ENCODE measurements at regions not wholly inside any gene's neighbourhood (a gene's known extent, or its start where the extent isn't known, plus 50 kb on each side); places are given as distances from the start of the nearest gene placed in this dataset.

- Histone ChIP-seq H3K79me2 (ENCODE audit: control insufficient read depth, insufficient read depth, low read length, poor library complexity) (peaks cover 2% of the 10 kb centered on the region), H4K8ac (ENCODE audit: low read depth, low read length) (no peak overlapping the region)
- no peak for DNase-seq
Measured at GRCh38 chr2:236685979-236686520, 116.4 kb downstream of the ACKR3 start.

GRCh38 chr2:236686561-236686960, 116.9 kb downstream of the ACKR3 start:
- no peak overlapping the region for H2AFZ ChIP-seq (ENCODE audit: insufficient read depth, low read length, poor library complexity)
- DNase-seq = no peak
- H3K4ac ChIP-seq (ENCODE audit: low read depth, low read length) = no peak overlapping the region
- no peak overlapping the region for H2BK12ac ChIP-seq (ENCODE audit: low read length)
- H3K14ac ChIP-seq (ENCODE audit: low read length) = no peak overlapping the region
- WGBS (ENCODE audit: extremely low coverage, insufficient coverage, insufficient read length) = no CpG with 5 or more reads among the region's 2 CpGs
- H3K23ac ChIP-seq (ENCODE audit: low read length) = no peak overlapping the region
- H4K8ac ChIP-seq (ENCODE audit: low read depth, low read length) = no peak overlapping the region
- H3K18ac ChIP-seq (ENCODE audit: low read length) = no peak overlapping the region
- peaks cover 5% of the 10 kb centered on the region for H3K79me2 ChIP-seq (ENCODE audit: control insufficient read depth, insufficient read depth, low read length, poor library complexity)
- H4K91ac ChIP-seq (ENCODE audit: low read depth, low read length) = peak overlapping the region; percentile 22
- no peaks in the 10 kb centered on the region for H3K36me3 ChIP-seq (ENCODE audit: control insufficient read depth in 1 of 2, insufficient read depth in 2 of 2, low read length in 2 of 2)
- H3K9ac ChIP-seq (ENCODE audit: low read length) = no peak overlapping the region
- H3K4me3 ChIP-seq (ENCODE audit: low read depth, low read length) = no peak overlapping the region
- no peak overlapping the region for H2AK5ac ChIP-seq (ENCODE audit: low read length)
- peaks cover 22% of the 10 kb centered on the region for H3K79me1 ChIP-seq (ENCODE audit: low read length)
- H2BK5ac ChIP-seq (ENCODE audit: low read depth, low read length, poor library complexity) = no peak overlapping the region
- H3K27ac ChIP-seq (ENCODE audit: low read depth, low read length) = no peak overlapping the region
- H2BK120ac ChIP-seq (ENCODE audit: insufficient read depth, low read length, poor library complexity) = no peak overlapping the region
- no peak overlapping the region for H3K4me2 ChIP-seq (ENCODE audit: low read length)
- peaks cover 1% of the 10 kb centered on the region for H3K9me3 ChIP-seq (ENCODE audit: insufficient read depth, low read depth, low read length)
- no peak overlapping the region for H4K12ac ChIP-seq (ENCODE audit: low read depth, low read length)
- peaks cover 11 to 15% of the 10 kb centered on the region in 2 experiments for H3K4me1 ChIP-seq (ENCODE audit: control insufficient read depth in 1 of 2, insufficient read depth in 2 of 2, low read length in 2 of 2)
- no peaks in the 10 kb centered on the region for H3K27me3 ChIP-seq (ENCODE audit: insufficient read depth, low read length)

More at GRCh38 chr2:236685979-236686520, 116.4 kb downstream of the ACKR3 start:
- Histone ChIP-seq H3K4me3 (ENCODE audit: low read depth, low read length) (no peak overlapping the region), H3K9ac (ENCODE audit: low read length) (no peak overlapping the region), H4K12ac (ENCODE audit: low read depth, low read length) (no peak overlapping the region), H3K27me3 (ENCODE audit: insufficient read depth, low read length) (no peaks in the 10 kb centered on the region), H2BK5ac (ENCODE audit: low read depth, low read length, poor library complexity) (no peak overlapping the region), H3K4me1 (ENCODE audit: control insufficient read depth in 1 of 2, insufficient read depth in 2 of 2, low read length in 2 of 2) (peaks cover 7 to 12% of the 10 kb centered on the region in 2 experiments), H3K36me3 (ENCODE audit: control insufficient read depth in 1 of 2, insufficient read depth in 2 of 2, low read length in 2 of 2) (no peaks in the 10 kb centered on the region), H3K27ac (ENCODE audit: low read depth, low read length) (no peak overlapping the region), H2BK12ac (ENCODE audit: low read length) (peak overlapping the region; percentile 67), H4K91ac (ENCODE audit: low read depth, low read length) (peak overlapping the region; percentile 23), H3K9me3 (ENCODE audit: insufficient read depth, low read depth, low read length) (peaks cover 1% of the 10 kb centered on the region), H3K14ac (ENCODE audit: low read length) (peak overlapping the region; percentile 10), H2AFZ (ENCODE audit: insufficient read depth, low read length, poor library complexity) (no peak overlapping the region), H2AK5ac (ENCODE audit: low read length) (peak overlapping the region; percentile 76), H3K23ac (ENCODE audit: low read length) (no peak overlapping the region), H3K4ac (ENCODE audit: low read depth, low read length) (no peak overlapping the region), H3K4me2 (ENCODE audit: low read length) (no peak overlapping the region), H3K18ac (ENCODE audit: low read length) (peak overlapping the region; percentile 7), H3K79me1 (ENCODE audit: low read length) (peaks cover 18% of the 10 kb centered on the region), H2BK120ac (ENCODE audit: insufficient read depth, low read length, poor library complexity) (peak overlapping the region; percentile 15)
- WGBS (ENCODE audit: extremely low coverage, insufficient coverage, insufficient read length) = no CpG with 5 or more reads among the region's 11 CpGs

DNA sequence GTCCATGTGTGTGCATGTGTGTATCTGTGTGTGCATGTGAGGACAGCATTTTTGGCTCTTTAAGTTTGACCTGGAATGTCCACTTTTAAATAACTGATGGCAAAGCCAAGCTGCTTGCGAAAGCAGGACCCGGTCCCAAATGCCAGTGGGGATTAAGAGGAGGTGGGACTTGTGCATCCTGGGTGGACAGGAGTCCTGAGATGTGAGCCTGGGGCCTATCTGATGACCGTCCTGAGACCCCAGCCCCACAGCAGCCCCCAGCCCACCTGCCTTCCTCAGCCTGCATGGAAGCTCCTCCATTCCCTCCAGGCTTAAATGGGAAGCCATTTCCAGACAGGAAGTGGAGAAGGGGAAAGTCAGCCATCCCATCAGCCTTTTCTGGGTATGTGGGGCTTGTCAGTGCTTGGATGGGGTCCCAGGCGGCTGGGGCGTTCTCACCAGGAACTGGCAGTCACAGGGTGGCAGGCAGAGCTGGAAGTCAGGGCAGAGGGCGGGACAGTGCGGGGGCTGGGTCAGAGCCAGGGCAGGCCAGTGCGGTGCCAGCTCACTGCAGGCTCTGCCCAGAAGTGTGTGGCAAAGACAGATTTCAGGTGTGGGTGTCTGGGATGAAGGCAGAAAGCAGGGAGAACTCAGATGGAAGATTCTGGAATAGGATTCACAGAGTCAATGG, 117.8 kb downstream of the ACKR3 start:
- Histone ChIP-seq H3K4me2 (ENCODE audit: low read length) (no peak overlapping the region), H4K8ac (ENCODE audit: low read depth, low read length) (no peak overlapping the region), H2AK5ac (ENCODE audit: low read length) (peak overlapping the region; percentile 73), H3K9me3 (ENCODE audit: insufficient read depth, low read depth, low read length) (peaks cover 1% of the 10 kb centered on the region), H3K14ac (ENCODE audit: low read length) (no peak overlapping the region), H2AFZ (ENCODE audit: insufficient read depth, low read length, poor library complexity) (no peak overlapping the region), H4K91ac (ENCODE audit: low read depth, low read length) (peak overlapping the region; percentile 22), H3K27me3 (ENCODE audit: insufficient read depth, low read length) (no peaks in the 10 kb centered on the region), H3K4me1 (ENCODE audit: control insufficient read depth in 1 of 2, insufficient read depth in 2 of 2, low read length in 2 of 2) (peaks cover 17 to 22% of the 10 kb centered on the region in 2 experiments), H3K4me3 (ENCODE audit: low read depth, low read length) (no peak overlapping the region), H3K79me1 (ENCODE audit: low read length) (peaks cover 30% of the 10 kb centered on the region), H2BK120ac (ENCODE audit: insufficient read depth, low read length, poor library complexity) (peak overlapping the region; percentile 61), H3K18ac (ENCODE audit: low read length) (no peak overlapping the region), H3K9ac (ENCODE audit: low read length) (no peak overlapping the region), H3K4ac (ENCODE audit: low read depth, low read length) (no peak overlapping the region), H3K23ac (ENCODE audit: low read length) (no peak overlapping the region), H2BK12ac (ENCODE audit: low read length) (peak overlapping the region; percentile 53), H4K12ac (ENCODE audit: low read depth, low read length) (no peak overlapping the region), H3K36me3 (ENCODE audit: control insufficient read depth in 1 of 2, insufficient read depth in 2 of 2, low read length in 2 of 2) (no peaks in the 10 kb centered on the region), H3K79me2 (ENCODE audit: control insufficient read depth, insufficient read depth, low read length, poor library complexity) (peaks cover 5% of the 10 kb centered on the region), H3K27ac (ENCODE audit: low read depth, low read length) (no peak overlapping the region), H2BK5ac (ENCODE audit: low read depth, low read length, poor library complexity) (no peak overlapping the region)
- DNase-seq = no peak
- WGBS (ENCODE audit: extremely low coverage, insufficient coverage, insufficient read length) = no CpG with 5 or more reads among the region's 8 CpGs

DNA sequence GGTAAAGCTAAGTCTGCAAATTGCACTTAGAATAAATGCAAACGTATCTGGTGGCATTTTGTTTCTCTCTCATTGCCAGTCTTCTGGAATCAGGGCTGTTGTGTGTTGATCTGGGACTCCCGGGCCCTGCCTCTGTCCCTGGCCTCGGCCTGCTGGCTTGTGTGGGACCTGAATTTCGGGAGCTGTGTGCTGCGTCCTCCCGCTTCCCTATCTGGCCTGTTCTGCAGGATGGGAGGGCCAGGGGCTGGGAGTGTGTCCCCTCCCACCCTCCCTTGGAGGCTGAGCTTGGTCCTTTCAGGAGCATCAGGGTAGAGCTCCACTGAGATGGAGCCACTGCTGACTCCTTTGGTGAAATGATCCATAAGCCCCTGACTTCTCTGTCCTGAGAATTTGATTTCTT, 118.5 kb downstream of the ACKR3 start:
- Histone ChIP-seq H3K4me3 (ENCODE audit: low read depth, low read length) (no peak overlapping the region), H4K8ac (ENCODE audit: low read depth, low read length) (no peak overlapping the region), H3K9ac (ENCODE audit: low read length) (no peak overlapping the region), H3K23ac (ENCODE audit: low read length) (no peak overlapping the region), H2AK5ac (ENCODE audit: low read length) (no peak overlapping the region), H3K27me3 (ENCODE audit: insufficient read depth, low read length) (no peaks in the 10 kb centered on the region), H4K91ac (ENCODE audit: low read depth, low read length) (peak overlapping the region; percentile 54), H2BK5ac (ENCODE audit: low read depth, low read length, poor library complexity) (no peak overlapping the region), H3K79me1 (ENCODE audit: low read length) (peaks cover 37% of the 10 kb centered on the region), H3K4ac (ENCODE audit: low read depth, low read length) (no peak overlapping the region), H3K36me3 (ENCODE audit: control insufficient read depth in 1 of 2, insufficient read depth in 2 of 2, low read length in 2 of 2) (no peaks in the 10 kb centered on the region), H3K9me3 (ENCODE audit: insufficient read depth, low read depth, low read length) (peaks cover 1% of the 10 kb centered on the region), H4K12ac (ENCODE audit: low read depth, low read length) (no peak overlapping the region), H3K4me2 (ENCODE audit: low read length) (no peak overlapping the region), H3K27ac (ENCODE audit: low read depth, low read length) (no peak overlapping the region), H3K18ac (ENCODE audit: low read length) (no peak overlapping the region), H2BK12ac (ENCODE audit: low read length) (peak overlapping the region; percentile 87), H3K4me1 (ENCODE audit: control insufficient read depth in 1 of 2, insufficient read depth in 2 of 2, low read length in 2 of 2) (peaks cover 22 to 26% of the 10 kb centered on the region in 2 experiments), H2AFZ (ENCODE audit: insufficient read depth, low read length, poor library complexity) (no peak overlapping the region), H3K79me2 (ENCODE audit: control insufficient read depth, insufficient read depth, low read length, poor library complexity) (peaks cover 8% of the 10 kb centered on the region), H3K14ac (ENCODE audit: low read length) (peak overlapping the region; percentile 69), H2BK120ac (ENCODE audit: insufficient read depth, low read length, poor library complexity) (no peak overlapping the region)
- no CpG with 5 or more reads among the region's 6 CpGs for WGBS (ENCODE audit: extremely low coverage, insufficient coverage, insufficient read length)
- DNase-seq = no peak
